Dedifferentiated amniotic fluid mesenchymal stem cell (primary cell): ENCODE measurements at regions not wholly inside any gene's neighbourhood (a gene's known extent, or its start where the extent isn't known, plus 50 kb on each side); places are given as distances from the start of the nearest gene placed in this dataset.
"Not testable (repeated sequence)": the region's sequence is repeated elsewhere in the genome, so short reads cannot be mapped to it uniquely, and the experiment has no call there.

ENCODE experiments used
- DNase-seq: peaks from one replicate; pipeline ENCODE4 v3.0.0-alpha.2; 2016; ENCODE audit errors: extremely low spot score

DNA sequence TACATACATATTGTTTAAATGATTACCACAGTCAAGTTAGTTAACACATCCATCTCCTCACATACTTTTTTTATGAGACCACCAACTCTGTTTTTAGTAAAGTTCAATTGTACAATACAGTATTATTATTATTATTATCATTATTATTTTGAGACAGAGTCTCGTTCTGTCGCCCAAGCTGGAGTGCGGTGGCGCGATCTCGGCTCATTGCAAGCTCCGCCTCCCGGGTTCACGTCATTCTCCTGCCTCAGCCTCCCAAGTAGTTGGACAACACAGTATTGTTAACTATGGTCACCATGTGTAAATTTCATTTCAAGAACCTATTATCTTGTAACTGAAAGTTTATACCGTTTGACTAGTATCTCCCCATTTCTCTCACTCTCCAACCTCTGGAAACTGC is 942.0 kb upstream of the FBXO33 start:
- DNase-seq, result no peak

- no peak for DNase-seq
These were observed 938.8 kb upstream of the FBXO33 start for GRCh38 chr14:40371011-40371410.

DNA sequence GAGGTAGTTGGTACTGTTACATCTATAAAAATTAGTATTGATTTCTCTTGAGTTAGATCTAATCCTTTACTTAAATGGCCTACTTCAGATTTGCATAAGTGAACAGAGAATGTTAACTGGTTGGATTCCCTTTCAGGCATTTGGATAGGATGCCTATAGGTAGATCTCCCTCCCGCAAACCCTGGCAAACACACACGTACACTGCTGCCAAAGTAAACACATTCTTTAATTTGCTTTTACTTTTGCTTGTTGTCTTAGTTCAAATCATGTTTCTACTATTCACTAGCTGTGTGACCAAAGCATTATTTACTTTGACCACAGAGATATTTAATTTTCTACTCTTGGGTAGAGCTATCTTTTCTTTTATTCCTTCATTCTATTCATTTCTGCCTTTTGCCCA is 936.1 kb upstream of the FBXO33 start:
- no peak for DNase-seq

DNA sequence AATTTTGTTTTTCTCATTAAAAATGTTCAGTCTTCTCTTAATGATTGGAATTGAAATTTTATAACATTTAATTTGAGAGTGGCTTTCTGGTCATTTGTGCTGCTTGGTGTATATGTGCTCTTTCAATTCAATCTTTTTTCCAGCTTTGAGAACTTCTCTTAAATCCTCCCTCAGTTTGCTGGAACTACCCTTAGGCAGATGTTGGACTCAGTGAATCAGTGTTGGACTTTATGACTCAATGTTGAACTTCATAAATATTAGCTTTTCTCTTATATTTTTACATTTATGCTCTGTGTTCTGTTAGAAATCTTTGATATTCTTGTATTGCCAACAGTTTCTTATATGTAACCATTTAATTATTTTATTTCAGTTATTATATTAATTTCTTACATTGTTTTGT is 935.5 kb upstream of the FBXO33 start:
- DNase-seq, result no peak

- no peak for DNase-seq
These were observed 933.1 kb upstream of the FBXO33 start for GRCh38 chr14:40365305-40365704.

- DNase-seq, result no peak
These were observed 930.6 kb upstream of the FBXO33 start for GRCh38 chr14:40362856-40363255.

GRCh38 chr14:40354754-40355153 is 922.5 kb upstream of the FBXO33 start:
- no peak for DNase-seq

- not testable (repeated sequence) for DNase-seq
These were observed 915.9 kb upstream of the FBXO33 start for GRCh38 chr14:40348104-40348503.

- DNase-seq, result no peak
These were observed 915.4 kb upstream of the FBXO33 start for GRCh38 chr14:40347675-40348074.

GRCh38 chr14:40346275-40346674 is 914.0 kb upstream of the FBXO33 start:
- DNase-seq, result no peak

GRCh38 chr14:40345334-40345733 is 913.1 kb upstream of the FBXO33 start:
- DNase-seq, result no peak

GRCh38 chr14:40340708-40341107 is 908.5 kb upstream of the FBXO33 start:
- no peak for DNase-seq

- DNase-seq, result no peak
These were observed 904.6 kb upstream of the FBXO33 start for GRCh38 chr14:40336846-40337245.

- DNase-seq, result not testable (repeated sequence)
These were observed 894.3 kb upstream of the FBXO33 start for GRCh38 chr14:40326519-40326918.

DNA sequence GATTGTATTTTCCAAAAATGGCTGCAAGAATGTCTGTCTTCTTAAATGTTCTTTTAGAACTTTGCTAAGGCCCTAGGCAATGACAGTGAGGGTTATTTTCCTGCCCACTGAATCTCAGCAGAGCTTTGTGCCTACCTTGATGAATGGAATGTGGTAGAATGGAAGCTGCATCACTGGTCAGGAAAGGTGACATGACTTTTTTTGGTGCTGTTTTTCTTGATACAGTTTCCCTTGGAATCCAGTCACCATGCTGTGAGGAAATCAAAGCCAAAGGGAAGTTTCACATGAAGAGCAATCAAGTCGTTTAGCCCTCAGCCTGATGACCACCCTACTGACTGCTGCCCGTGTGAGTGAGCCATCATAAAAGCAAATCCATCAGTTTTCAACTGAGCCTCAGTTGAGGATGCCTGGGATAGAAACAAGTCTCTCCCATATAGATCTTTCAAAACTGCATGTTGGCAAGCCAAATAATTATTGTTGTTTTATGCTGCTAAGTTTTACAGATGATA is 886.0 kb upstream of the FBXO33 start:
- no peak for DNase-seq

- no peak for DNase-seq
These were observed 885.5 kb upstream of the FBXO33 start for GRCh38 chr14:40317690-40318089.

DNA sequence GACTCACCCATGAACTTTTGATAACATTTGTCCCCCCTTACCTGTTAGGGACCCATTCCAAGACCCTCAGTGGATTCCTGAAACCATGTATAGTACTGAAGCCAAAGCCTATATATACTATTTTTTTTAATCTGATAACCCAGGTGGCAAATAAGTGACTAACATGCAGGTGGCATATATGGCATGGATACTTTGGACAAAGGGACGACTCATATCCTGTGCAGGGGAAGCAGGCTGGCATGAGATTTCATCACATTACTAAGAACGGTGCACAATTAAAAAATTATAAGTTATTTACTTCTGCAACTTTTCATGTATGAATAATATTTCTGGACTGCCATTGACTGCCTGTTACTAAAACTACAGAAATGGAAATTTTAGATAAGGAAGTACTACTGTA is 880.1 kb upstream of the FBXO33 start:
- no peak for DNase-seq

- DNase-seq, result no peak
These were observed 876.9 kb upstream of the FBXO33 start for GRCh38 chr14:40309124-40309523.

GRCh38 chr14:40308240-40308639 is 876.0 kb upstream of the FBXO33 start:
- DNase-seq, result no peak

DNA sequence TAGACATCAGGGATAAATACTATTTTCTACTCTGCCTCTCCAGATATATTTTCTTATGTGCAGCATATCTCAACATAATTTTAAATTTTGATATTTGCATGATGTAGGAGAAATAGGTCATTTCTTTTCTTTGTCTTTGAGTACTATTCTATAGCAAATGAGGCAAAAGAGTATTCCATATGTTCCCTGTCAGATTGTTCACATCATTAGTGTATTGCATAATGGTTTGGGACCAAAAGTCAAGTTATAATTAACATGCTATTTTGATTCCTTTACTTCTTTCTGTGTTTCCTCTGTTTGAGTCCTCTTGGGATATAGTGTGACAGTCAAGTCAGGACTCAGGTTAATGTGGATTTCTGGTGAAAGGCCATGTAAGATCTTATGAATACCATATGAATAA is 864.6 kb upstream of the FBXO33 start:
- no peak for DNase-seq

DNA sequence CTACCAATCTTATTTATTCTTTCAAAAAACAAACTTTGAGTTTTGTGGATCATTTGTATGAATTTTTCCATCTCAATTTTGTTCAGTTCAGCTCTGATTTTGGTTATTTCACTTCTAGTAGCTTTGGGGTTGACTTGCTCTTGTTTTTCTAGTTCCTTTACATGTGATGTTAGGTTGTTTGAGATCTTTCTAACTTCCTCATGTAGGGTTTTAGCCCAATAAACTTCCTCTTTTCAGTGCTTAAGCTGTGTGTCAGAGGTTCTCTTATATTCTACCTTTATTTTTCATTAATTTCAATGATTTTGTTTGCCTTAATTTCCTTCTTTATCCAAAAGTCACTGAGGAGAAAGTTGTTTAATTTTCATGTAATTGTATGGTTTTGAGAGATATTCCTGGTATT is 860.4 kb upstream of the FBXO33 start:
- no peak for DNase-seq

GRCh38 chr14:40282196-40282595 is 850.0 kb upstream of the FBXO33 start:
- DNase-seq, result no peak

DNA sequence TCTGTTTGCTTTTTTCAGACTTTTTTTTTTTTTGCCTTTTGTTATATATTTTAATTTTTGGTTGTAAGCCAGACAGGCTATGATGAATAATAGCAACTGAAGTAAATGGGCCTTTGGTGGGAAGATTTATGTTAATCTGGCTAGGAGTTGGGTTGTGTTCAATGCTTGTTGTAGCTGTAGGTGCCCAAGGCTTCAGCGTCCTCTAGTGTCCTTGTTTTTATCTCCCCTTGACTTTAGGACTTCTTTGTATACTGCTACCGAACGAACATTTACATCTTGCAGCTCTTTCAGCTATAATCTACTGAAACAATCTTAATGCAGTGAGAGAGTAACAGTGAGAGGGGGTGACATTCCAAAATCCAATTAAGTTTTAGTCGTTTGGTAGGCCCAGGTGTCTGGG is 848.4 kb upstream of the FBXO33 start:
- no peak for DNase-seq

- no peak for DNase-seq
These were observed 841.2 kb upstream of the FBXO33 start for GRCh38 chr14:40273417-40273816.

GRCh38 chr14:40271480-40271879 is 839.2 kb upstream of the FBXO33 start:
- no peak for DNase-seq
